ENCODE measurements at regions not wholly inside any gene's neighbourhood (a gene's known extent, or its start where the extent isn't known, plus 50 kb on each side); places are given as distances from the start of the nearest gene placed in this dataset.

- peak; percentile 95 for DNase-seq (ENCODE audit: low spot score)
Measured at GRCh38 chr18:57915865-57916582, 112.9 kb upstream of the ATP8B1 start.

- peak; percentile 54 for DNase-seq (ENCODE audit: low spot score)
Measured at GRCh38 chr18:57915248-57915647, 112.1 kb upstream of the ATP8B1 start.

GRCh38 chr18:57913686-57914085 is 110.6 kb upstream of the ATP8B1 start:
- DNase-seq (ENCODE audit: low spot score): no peak

GRCh38 chr18:57910817-57911216 is 107.7 kb upstream of the ATP8B1 start:
- DNase-seq (ENCODE audit: low spot score): no peak

- DNase-seq (ENCODE audit: low spot score): no peak
Measured at GRCh38 chr18:57910134-57910533, 107.0 kb upstream of the ATP8B1 start.

GRCh38 chr18:57909620-57910019 is 106.5 kb upstream of the ATP8B1 start:
- DNase-seq (ENCODE audit: low spot score): peak; percentile 56

- DNase-seq (ENCODE audit: low spot score): no peak
Measured at GRCh38 chr18:57908092-57908491, 105.0 kb upstream of the ATP8B1 start.

GRCh38 chr18:57907550-57907949 is 104.4 kb upstream of the ATP8B1 start:
- no peak for DNase-seq (ENCODE audit: low spot score)

GRCh38 chr18:57906852-57907251 is 103.7 kb upstream of the ATP8B1 start:
- no peak for DNase-seq (ENCODE audit: low spot score)

- no peak for DNase-seq (ENCODE audit: low spot score)
Measured at GRCh38 chr18:57904535-57904934, 101.4 kb upstream of the ATP8B1 start.

GRCh38 chr18:57902721-57903120 is 99.6 kb upstream of the ATP8B1 start:
- DNase-seq (ENCODE audit: low spot score): no peak

- no peak for DNase-seq (ENCODE audit: low spot score)
Measured at GRCh38 chr18:57901825-57902589, 98.9 kb upstream of the ATP8B1 start.

GRCh38 chr18:57900906-57901435 is 97.9 kb upstream of the ATP8B1 start:
- no peak for DNase-seq (ENCODE audit: low spot score)

- DNase-seq (ENCODE audit: low spot score): no peak
Measured at GRCh38 chr18:57898506-57899124, 95.5 kb upstream of the ATP8B1 start.

GRCh38 chr18:57895182-57895581 is 92.1 kb upstream of the ATP8B1 start:
- DNase-seq (ENCODE audit: low spot score): no peak

- no peak for DNase-seq (ENCODE audit: low spot score)
Measured at GRCh38 chr18:57891707-57892391, 88.7 kb upstream of the ATP8B1 start.

- no peak for DNase-seq (ENCODE audit: low spot score)
Measured at GRCh38 chr18:57890266-57890665, 87.2 kb upstream of the ATP8B1 start.

GRCh38 chr18:57889841-57890240 is 86.7 kb upstream of the ATP8B1 start:
- DNase-seq (ENCODE audit: low spot score): no peak

GRCh38 chr18:57887543-57888383 is 84.6 kb upstream of the ATP8B1 start:
- no peak for DNase-seq (ENCODE audit: low spot score)

GRCh38 chr18:57885931-57886330 is 82.8 kb upstream of the ATP8B1 start:
- DNase-seq (ENCODE audit: low spot score): no peak

GRCh38 chr18:57882465-57882864 is 79.3 kb upstream of the ATP8B1 start:
- DNase-seq (ENCODE audit: low spot score): no peak
